Osteoblast (primary cell): ENCODE measurements at regions not wholly inside any gene's neighbourhood (a gene's known extent, or its start where the extent isn't known, plus 50 kb on each side); places are given as distances from the start of the nearest gene placed in this dataset.
A peak's percentile ranks its signal among the peaks of the same experiment; 100 is the strongest.

Experiments
- DNase-seq: peaks from one replicate; pipeline ENCODE4 v3.0.0; 2011; ENCODE audit warnings: low spot score, mixed read lengths; ENCODE audit not compliant: insufficient read length; ENCODE audit errors: missing footprints
- H2AFZ ChIP-seq: 2 replicates; pipeline ENCODE4 v1.6.0; 2011; ENCODE audit warnings: mild to moderate bottlenecking, low read length
- H3K27ac ChIP-seq: 2 replicates; pipeline ENCODE4 v1.5.1; 2011; ENCODE audit warnings: mild to moderate bottlenecking, low read depth, low read length, moderate library complexity
- H3K27me3 ChIP-seq: 2 replicates; pipeline ENCODE4 v1.6.0; 2012; ENCODE audit warnings: mild to moderate bottlenecking, control low read depth, inconsistent platforms, low read length, moderate library complexity; ENCODE audit not compliant: insufficient read depth
- H3K36me3 ChIP-seq: 2 replicates; pipeline ENCODE4 v1.5.1; 2011; ENCODE audit warnings: mild to moderate bottlenecking, low read length, control low read depth, moderate library complexity; ENCODE audit not compliant: insufficient read depth
- H3K4me1 ChIP-seq: 2 replicates; pipeline ENCODE4 v1.5.1; 2011; ENCODE audit warnings: mild to moderate bottlenecking, low read length, control low read depth, moderate library complexity; ENCODE audit not compliant: insufficient read depth
- H3K4me2 ChIP-seq: 2 replicates; pipeline ENCODE4 v1.6.0; 2011; ENCODE audit warnings: mild to moderate bottlenecking, low read length; ENCODE audit not compliant: insufficient read depth
- H3K4me3 ChIP-seq: fragments of 200-600 bp; sonication (generic); 3 replicates; pipeline ENCODE4 v1.5.1; 2012; ENCODE audit warnings: mild to moderate bottlenecking, low read length, inconsistent platforms; ENCODE audit not compliant: insufficient read depth
- H3K79me2 ChIP-seq: 2 replicates; pipeline ENCODE4 v1.6.0; 2012; ENCODE audit warnings: mild to moderate bottlenecking, low read length, control low read depth, inconsistent platforms; ENCODE audit not compliant: insufficient read depth
- H3K9me3 ChIP-seq: 2 replicates; pipeline ENCODE4 v1.5.1; 2011; ENCODE audit warnings: low read depth, low read length, control low read depth
- H4K20me1 ChIP-seq: 2 replicates; pipeline ENCODE4 v1.6.0; 2012; ENCODE audit warnings: mild to moderate bottlenecking, low read length, control low read depth; ENCODE audit not compliant: insufficient read depth
- CTCF ChIP-seq: IDR thresholded peaks from 2 replicates; pipeline ENCODE4 v1.5.1; 2011; ENCODE audit warnings: mild to moderate bottlenecking, low read depth, low read length, moderate library complexity; ENCODE audit errors: extremely low read depth

- no peak overlapping the region for H2AFZ ChIP-seq
- H4K20me1 ChIP-seq, result no peaks in the 10 kb centered on the region
- no peak for TF ChIP-seq CTCF
- H3K79me2 ChIP-seq, result no peaks in the 10 kb centered on the region
- H3K4me3 ChIP-seq, result no peak overlapping the region
- H3K36me3 ChIP-seq, result no peaks in the 10 kb centered on the region
- no peaks in the 10 kb centered on the region for H3K27me3 ChIP-seq
- no peak overlapping the region for H3K27ac ChIP-seq
- H3K4me1 ChIP-seq, result no peaks in the 10 kb centered on the region
- H3K4me2 ChIP-seq, result no peak overlapping the region
- no peaks in the 10 kb centered on the region for H3K9me3 ChIP-seq
- no peak for DNase-seq
Measured at GRCh38 chr14:36245223-36245622, 68.7 kb upstream of the PTCSC3 start.

- H3K27me3 ChIP-seq, result no peaks in the 10 kb centered on the region
- H3K36me3 ChIP-seq, result no peaks in the 10 kb centered on the region
- no peak for TF ChIP-seq CTCF
- H3K4me2 ChIP-seq, result no peak overlapping the region
- no peak for DNase-seq
- H2AFZ ChIP-seq, result no peak overlapping the region
- H3K4me1 ChIP-seq, result peaks cover 5% of the 10 kb centered on the region
- no peaks in the 10 kb centered on the region for H3K79me2 ChIP-seq
- H3K27ac ChIP-seq, result no peak overlapping the region
- no peaks in the 10 kb centered on the region for H3K9me3 ChIP-seq
- no peaks in the 10 kb centered on the region for H4K20me1 ChIP-seq
- H3K4me3 ChIP-seq, result no peak overlapping the region
Measured at GRCh38 chr14:36243183-36243582, 66.7 kb upstream of the PTCSC3 start.

GRCh38 chr14:36241183-36241582 is 64.7 kb upstream of the PTCSC3 start:
- Histone ChIP-seq H3K27ac (no peak overlapping the region), H3K36me3 (no peaks in the 10 kb centered on the region), H3K4me3 (no peak overlapping the region), H3K4me2 (no peak overlapping the region), H3K4me1 (peaks cover 5% of the 10 kb centered on the region), H3K79me2 (no peaks in the 10 kb centered on the region), H2AFZ (no peak overlapping the region), H4K20me1 (no peaks in the 10 kb centered on the region), H3K9me3 (no peaks in the 10 kb centered on the region), H3K27me3 (no peaks in the 10 kb centered on the region)
- DNase-seq, result no peak
- TF ChIP-seq CTCF, result no peak

- H3K4me3 ChIP-seq, result no peak overlapping the region
- H3K36me3 ChIP-seq, result no peaks in the 10 kb centered on the region
- no peak for DNase-seq
- no peaks in the 10 kb centered on the region for H3K27me3 ChIP-seq
- no peaks in the 10 kb centered on the region for H3K79me2 ChIP-seq
- H4K20me1 ChIP-seq, result no peaks in the 10 kb centered on the region
- H3K4me2 ChIP-seq, result peak overlapping the region; percentile 26
- H3K9me3 ChIP-seq, result no peaks in the 10 kb centered on the region
- TF ChIP-seq CTCF, result no peak
- peak overlapping the region; percentile 36 for H2AFZ ChIP-seq
- no peak overlapping the region for H3K27ac ChIP-seq
- peaks cover 5% of the 10 kb centered on the region for H3K4me1 ChIP-seq
Measured at GRCh38 chr14:36238666-36239363, 62.3 kb upstream of the PTCSC3 start.
